ENCODE measurements at regions not wholly inside any gene's neighbourhood (a gene's known extent, or its start where the extent isn't known, plus 50 kb on each side); places are given as distances from the start of the nearest gene placed in this dataset.
"Not testable (repeated sequence)": the region's sequence is repeated elsewhere in the genome, so short reads cannot be mapped to it uniquely, and the experiment has no call there.

DNA sequence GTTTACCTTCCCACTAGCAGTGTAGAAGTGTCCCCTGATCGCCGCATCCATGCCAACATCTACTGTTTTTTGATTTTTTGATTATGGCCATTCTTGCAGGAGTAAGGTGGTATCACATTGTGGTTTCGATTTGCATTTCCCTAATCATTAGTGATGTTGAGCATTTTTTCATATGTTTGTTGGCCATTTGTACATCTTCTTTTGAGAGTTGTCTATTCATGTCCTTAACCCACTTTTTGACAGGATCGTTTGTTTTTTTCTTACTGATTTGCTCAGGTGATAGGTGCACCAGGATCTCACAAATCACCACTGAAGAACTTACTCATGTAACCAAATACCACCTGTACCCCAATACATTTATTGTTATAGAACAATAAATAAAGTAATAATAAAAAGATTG, 114.5 kb downstream of the GATA6 start:
- DNase-seq, result not testable (repeated sequence)

DNA sequence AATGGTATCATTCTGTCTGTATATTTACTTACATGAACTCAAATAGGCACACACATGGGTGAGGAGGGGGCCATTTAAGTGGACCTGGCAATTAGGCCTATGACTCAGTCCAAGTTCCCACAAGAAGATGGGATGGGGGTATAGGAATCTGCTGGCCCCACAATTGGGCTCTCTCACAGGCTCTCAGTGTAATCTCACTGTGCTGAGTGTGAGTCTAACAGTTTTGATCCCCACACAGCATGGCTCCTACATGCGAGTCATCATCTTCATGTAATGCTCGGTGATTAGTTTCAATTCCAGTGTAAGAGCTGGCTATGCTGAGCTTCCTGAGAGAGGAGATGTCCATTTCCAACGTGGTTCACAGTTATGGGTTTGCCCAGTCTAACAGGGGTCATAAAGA, 114.0 kb downstream of the GATA6 start:
- no peak for DNase-seq

DNA sequence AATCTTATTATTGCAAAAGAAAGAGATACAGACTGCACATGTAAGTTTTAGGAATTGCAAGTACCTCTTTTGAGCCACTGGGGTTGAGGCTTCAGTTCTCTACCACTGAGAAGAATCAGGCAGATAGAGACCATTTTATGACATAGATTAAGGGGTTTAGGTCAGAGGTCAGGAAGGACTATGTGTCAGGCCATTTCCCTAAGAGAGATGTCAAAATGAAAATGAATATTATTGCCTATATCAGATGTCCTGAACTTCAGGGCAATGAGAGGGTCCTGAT, 113.7 kb downstream of the GATA6 start:
- DNase-seq, result no peak

DNA sequence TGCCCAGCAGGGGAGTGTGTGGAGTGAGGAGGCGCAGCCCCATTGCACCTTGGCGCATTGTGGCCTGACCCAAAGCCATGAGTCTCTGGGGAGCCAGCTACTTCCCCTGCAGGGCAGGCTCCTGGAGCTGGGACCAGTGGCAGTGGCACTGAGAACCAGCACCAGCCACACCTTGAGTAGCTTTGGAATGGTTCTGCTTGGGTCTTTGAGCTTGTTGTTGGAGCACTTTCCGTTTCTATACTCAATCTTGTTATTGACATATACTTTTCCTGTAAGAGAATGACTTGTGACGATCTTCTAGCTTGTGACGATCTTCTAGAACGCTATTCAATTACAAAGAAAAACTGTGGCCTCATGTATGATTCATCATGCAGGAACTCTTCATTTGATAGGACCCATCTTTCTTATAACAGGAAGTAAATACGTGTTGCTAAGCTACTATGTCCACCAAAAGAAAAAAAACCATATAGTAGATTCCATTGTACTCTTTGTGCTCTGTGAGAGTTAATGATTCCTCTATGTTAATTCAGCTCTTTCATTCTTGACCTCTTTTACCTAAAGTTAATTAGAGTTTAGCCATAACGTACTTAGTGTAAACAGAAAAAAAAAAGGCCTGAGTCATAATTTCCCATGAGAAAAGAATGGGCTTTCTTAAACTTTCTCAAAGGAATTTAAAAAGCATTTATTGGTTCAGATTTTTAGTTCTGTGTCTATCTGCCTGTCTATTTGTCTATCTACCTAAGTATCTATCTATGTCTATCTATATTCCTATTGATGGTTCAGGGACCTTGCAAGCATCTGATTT, 113.1 kb downstream of the GATA6 start:
- no peak for DNase-seq

DNA sequence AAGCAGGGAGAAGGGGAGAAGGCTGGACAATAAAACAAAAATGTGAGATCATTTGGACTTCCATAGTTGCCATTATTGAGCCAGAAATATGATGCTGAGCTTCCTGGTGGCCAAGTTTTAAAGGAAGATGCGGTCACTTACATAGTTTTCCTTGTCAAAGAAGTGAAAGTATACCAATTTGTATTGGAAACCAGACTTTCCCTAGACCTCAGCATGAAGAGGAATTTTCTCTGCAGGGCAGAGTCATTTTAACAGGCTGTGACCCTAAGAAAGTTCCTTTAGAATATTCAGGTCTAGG, 111.0 kb downstream of the GATA6 start:
- DNase-seq, result no peak

DNA sequence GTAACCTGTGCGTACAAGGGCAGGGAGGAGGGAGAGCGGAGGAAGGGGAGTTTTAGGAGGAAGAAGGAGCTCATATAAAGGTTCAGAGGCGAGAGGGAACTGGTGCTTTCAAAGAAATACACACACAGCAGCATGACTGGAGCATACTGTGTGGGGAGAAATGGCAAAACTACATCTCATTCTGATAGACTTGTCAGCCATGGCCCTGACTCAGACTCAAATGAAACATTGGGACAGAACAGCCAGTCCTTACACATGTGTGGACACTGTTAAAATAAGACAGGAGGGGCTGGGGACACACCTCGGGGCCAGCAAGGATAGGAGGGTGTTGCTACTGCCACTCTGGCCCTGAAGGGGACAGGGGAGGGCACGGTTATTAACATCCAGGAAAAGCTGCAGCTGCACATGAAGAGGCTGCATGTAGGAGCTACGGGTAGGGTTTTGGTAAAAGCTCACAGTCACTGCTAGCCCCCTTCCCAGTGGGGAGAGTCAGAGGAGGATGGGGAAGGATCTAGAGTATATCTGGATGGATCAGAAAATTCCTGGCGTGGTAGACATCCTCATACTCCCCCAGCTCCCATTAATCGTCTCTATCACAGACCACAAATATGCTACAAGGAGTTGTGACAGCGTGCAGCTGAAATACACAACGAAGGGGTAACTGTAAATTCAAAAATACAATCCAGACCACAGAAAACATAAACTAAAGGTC, 110.5 kb downstream of the GATA6 start:
- no peak for DNase-seq

DNA sequence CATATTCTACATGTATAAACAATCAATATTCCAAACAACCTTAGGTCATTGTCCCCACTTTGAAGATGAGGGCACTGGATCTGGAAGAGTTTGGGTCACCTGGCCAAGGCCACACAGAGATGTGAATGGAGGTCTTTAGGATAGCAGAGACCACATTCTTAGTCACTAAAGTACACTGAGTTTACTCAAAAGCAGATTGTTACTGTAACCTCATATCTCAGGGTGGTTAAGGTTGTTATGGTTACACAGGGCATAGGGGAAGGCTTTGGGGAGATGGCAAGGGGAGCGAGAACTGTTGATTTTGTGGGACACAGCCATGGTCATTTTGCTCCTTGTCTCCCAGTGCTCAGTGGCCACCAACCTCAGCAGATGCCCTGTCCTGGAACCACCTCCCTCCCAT, 109.4 kb downstream of the GATA6 start:
- no peak for DNase-seq

DNA sequence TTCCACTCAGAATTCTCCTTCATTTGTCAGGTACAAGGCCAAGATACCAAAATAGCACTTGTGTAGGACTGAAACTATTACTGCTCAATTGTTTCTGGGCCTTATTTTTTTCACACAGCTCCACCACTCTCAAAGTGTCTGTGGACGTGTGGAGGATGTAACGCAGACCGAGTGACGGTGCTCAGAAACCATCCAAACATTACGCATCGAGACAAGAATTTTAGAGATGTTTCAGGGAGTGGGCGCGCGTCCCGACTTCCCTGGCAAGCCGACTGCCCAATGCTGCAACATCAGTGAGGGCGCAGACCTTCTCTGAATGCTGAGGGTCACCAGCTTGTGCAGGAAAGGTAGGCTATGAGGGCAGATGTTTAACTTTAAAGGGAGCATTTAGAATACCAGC, 108.4 kb downstream of the GATA6 start:
- DNase-seq, result no peak

DNA sequence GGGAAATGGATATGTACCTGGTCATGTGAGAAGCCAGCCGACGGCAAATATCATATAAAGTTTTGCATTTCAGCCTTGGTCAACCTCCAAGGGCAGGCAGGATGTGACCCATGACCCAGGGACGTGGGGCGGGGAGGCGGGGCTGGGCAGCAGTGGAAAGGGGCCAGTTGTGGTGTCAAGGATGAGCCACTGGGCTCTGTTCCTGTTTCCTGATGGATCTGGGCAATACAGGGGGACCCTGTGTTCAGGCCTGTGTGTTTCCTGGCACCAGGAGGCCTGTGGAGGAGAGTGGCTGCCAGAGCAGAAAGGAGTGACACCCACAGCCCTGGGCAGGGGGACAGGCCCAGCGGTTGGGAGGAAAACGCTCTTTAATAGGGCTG, 106.9 kb downstream of the GATA6 start:
- no peak for DNase-seq

DNA sequence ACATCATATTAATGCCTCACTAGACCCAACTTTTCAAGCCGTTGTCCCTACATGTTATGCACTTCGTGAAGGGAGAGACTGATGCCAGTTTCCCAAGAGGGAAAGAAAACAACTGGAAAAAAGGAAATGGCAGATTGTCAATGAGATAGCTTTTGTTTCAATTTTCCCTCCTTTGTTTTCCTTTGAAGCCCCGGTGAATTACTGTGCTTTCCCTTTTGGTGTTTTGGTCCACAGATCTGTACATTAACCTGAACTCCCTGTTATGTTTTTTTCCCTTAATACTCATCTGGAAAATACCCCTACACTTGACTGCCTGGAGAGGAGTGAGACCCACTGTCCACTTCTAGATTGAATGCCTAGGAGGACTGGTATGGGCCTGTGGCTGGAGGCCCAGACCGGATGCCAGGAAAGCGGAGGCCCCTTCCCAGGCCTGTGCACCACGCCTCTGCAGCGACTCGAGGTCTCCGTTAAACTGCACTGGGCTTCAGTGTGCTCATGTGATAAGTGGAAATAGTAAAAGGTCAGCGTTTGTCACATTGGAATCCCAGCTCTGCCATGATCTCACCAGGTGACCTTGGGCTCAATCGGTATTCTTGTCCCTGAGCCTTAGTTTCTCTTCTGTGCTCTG, 106.4 kb downstream of the GATA6 start:
- no peak for DNase-seq

DNA sequence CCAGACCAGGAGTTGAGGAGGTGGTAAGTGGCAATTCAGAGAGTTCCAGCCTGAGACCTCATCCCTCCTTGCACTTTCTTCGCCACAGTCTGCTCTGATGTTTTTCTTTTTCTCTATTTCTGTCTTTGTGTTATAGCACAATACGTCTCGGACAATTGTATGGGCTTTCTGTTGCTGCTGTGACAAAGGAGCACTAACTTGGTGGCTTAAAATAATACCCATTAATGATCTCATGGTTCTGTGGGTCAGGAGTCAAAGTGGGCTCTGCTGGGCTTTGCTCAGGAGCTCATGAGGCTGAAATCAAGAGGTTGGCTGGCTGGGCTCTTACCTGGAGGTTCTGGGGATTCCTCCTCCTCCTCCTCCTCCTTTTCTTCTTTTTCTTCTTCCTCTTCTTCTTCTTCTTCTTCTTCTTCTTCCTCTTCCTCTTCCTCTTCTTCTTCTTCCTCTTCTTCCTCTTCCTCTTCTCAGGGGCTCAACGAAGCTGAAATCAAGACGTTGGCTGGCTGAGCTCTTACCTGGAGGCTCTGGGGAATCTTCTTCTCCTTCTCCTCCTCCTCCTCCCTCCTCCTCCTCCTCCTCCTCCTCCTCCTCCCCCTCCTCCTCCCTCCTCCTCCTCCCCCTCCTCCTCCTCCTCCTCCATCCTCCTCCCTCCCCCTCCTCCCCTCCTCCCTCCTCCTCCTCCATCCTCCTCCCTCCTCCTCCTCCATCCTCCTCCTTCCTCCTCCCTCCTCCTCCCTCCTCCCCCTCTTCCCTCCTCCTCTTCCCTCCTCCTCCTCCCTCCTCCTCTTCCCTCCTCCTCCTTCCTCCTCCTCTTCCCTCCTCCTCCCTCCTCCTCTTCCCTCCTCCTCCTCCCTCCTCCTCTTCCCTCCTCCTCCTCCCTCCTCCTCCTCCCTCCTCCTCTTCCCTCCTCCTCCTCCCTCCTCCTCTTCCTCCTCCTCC, 104.0 kb downstream of the GATA6 start:
- no peak for DNase-seq

DNA sequence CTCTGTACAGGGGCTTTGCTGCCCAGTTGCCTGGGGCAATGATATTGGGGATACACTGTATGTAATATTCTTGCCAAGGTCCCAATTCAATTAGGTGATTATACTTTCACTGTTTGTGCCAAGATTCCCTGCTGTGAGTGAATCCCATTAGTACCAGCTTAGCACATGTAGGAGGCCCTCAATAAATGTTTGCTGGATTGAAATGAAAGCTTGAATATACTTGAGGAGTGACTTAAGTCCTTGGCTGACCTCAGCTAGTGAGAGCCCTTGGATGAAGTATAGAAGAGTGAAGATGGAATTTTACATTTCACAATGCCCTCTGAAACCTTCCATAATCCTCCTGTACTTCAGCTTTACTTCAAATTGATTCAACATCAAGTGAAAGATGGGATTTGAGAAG, 102.9 kb downstream of the GATA6 start:
- DNase-seq, result peak in 1 of 2 experiments; percentile 34

DNA sequence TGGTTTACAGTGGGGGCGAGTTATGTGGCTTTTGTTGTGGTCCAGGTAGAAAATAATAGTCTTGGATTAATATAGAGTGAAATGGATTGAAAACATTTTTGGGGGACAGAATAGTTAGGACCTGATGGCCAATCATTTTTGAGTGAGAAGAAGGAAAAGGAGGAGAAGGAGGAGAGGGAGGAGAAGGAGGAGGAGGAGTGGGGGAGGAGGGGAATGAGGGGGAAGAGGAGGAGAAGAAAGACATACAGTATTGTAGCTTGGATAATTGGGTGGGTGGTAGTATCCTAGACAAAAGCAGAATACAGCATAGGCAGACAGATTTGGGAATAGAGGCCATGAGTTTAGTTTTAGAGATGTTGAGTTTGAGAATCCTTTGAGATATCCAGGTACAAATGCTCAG, 101.6 kb downstream of the GATA6 start:
- no peak for DNase-seq

DNA sequence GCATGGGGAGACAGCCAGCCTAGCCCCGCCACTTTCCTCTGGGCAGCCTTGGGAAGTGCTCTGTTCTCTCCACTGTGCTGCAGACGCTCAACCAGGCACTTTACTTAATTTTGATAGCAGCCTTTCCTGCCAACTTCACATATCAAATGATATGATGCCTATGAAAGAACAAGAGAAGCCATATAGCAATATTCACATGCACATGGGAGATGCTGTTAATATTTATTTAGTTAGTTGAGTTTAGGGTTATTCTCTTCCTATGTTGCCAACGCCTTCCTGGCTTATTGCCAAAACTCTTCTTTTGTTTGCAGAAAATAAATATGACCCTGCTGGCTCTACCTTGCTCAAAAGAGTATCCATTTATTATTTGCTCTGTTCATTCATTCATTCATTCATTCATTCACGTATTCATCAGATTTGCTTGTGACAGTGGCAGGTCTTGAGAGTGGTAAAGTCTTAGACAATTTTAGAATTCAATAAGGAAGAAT, 99.3 kb downstream of the GATA6 start:
- DNase-seq, result no peak

DNA sequence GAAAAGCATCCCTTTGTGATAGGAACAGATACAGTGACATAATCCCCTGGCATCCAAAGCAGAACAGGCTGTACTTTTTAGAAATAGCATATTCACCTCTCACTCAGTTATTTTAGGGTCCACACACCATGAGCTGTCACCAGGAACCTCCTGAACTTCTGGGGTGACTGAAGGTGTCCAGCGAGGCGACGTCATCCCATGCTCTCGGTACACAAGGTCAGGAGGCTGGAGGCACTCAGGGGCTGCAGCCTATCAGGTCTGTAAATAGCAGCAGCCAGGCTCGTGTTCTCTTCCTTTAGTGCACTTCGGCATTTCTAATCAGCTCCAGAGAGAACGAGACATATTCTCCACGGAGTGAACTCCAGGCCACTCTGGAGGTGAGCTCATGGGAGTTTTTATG, 98.3 kb downstream of the GATA6 start:
- DNase-seq, result no peak

DNA sequence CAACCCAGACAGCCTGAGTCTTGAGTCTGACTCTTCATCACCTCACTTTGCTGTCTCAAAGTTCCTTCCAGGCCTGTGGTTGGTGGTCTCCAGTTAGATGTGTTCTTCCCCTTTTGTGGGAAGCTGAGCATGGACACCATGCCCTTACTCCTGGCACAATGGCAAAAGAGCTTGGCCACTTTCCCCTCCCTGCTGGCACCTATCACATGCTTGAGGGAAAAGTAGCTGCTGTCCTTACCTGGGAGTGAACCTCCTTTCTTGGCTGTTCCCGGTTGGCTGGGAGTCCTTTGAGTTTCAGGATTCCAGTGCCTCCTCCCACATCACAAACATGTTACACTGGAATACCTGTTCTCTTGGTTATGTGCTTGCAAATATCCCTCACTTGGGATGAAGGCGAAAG, 97.8 kb downstream of the GATA6 start:
- no peak for DNase-seq

DNA sequence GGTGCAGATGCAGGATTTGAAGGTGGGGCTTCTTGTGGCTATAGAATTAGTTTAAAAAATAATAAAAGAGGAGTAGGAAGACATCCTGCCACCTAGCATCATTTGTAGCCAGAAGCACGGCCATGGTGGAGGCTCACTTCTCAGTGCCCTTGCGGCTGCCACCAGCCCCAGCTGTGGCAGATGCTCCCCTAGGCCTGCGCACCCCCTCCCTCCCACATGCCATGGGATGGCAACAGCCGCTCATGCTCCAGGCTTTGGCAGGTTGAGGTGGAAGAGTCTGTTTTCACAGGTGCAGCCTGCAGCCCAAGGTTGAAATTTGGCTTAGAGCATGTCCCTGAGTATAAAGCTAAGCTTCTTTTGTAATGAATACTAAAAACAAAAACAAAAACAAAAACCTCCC, 96.4 kb downstream of the GATA6 start:
- no peak for DNase-seq

DNA sequence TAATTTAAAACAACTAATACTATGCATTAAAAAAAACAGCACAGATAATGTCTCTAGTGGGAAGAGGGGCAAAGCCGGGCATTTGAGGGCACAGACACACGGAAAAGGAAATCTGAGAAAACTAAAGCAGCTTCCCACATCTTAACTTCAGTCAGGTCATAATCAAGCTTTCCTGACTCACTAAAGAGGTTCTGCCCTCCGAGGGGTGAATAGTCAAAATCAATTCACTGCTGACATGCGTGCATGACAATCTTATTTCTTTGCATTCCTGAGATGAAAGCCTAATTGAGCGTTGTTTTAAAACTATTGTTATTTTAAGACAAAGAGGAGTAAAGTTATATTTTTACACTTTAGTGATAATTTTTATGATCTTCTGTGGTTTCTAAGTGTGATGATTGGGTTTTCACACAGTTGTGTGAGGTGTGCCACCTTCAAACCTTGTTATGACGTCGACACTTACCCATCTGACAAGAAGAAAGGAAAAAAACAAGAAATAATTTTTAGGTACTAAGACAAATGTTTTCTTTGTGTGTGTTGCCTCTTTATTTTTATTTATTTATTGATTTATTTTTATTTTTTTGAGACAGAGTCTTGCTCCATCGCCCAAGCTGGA, 90.9 kb downstream of the GATA6 start:
- DNase-seq, result no peak

DNA sequence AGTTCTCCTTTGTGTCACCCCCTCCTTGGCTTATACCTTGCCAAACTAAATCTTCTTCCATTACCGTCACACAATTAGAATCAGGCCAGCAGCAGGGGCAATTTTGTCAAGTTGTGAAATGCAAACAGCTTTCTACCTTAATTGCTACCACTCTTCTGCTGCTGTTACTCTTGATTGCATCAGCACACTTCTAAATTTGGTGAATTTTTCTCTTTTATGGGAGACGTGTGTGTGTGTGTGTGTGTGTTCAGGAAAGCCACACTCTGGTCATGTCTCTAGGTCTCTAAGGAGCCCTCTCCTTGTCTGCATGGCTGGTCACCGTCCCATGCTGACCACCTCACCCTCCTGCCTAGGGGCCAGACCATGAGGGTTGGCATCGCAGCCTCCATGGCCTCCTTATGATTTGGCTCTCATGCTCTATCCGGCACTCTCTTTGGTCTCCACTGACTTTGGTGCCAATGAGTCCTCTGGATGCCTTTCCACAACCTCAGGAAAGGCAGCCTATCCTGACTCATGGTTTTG, 87.7 kb downstream of the GATA6 start:
- DNase-seq, result no peak

DNA sequence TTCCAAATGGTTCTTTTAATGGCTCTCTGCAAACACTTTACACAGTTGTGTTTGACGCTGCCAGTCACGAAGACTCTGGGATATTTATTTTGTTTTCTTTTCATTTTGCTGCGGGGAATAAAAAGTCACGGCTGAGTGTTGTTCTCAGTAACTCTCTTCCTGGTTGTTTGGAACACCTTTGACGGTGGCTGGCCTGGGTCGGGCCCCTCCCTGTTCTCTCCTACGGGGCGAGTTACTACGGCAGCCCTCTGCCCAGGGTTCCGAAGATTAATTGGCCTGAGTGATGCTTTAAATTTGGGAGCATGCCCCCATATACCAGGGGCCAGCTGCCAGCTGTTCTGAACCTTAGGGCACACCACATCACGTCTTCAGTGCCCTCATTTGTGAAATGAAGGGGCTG, 84.7 kb downstream of the GATA6 start:
- no peak for DNase-seq

DNA sequence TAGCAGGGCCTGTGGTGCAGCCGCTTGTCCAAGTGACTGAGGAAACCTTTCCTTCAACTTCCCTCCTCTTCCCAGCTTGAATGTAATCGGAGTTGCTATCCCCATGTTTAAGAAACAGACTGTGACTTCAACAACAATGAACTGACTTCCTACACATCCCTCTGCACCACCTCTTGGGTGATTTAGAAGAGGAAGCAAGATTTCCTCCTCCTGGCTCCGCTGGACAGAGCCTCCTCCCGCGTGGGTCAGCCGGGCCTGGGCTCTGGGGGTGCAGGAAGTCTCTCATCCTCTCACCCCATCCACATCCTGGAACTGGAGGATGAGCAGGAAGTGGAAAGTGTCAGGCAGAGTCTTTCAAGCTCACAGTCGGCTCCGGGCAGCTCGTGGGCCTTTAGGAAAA, 84.3 kb downstream of the GATA6 start:
- DNase-seq, result no peak

DNA sequence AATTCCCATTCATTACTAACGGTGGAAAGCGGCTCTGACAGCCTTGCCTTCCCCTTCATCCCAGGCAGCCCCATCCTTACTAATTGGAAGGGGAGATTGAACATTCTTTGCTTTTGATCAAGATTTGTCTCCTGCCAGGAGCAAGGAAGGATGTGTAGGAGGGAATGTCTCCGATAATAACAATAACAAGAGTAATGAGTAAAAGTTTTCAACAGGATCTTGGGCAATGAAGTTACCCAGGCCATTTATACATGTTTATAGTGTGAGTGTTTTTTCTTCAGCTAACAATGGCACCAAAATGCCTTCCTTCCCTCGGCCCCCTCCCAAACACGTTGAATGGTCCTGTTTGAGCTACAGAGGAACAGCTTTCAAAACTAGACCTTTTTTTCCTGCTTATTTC, 83.8 kb downstream of the GATA6 start:
- no peak for DNase-seq
